Transverse colon (tissue), 4 donors: ENCODE measurements at regions not wholly inside any gene's neighbourhood (a gene's known extent, or its start where the extent isn't known, plus 50 kb on each side); places are given as distances from the start of the nearest gene placed in this dataset.

Experiments
- EP300 ChIP-seq: sonication (generic); formaldehyde crosslinking; IDR thresholded peaks from one replicate; pipeline ENCODE4 v1.6.1; 2017; ENCODE audit warnings: antibody characterized with exemption, low read depth
- POLR2AphosphoS5 ChIP-seq, 3 donors: sonication (generic); formaldehyde crosslinking; IDR thresholded peaks; one replicate each; pipeline ENCODE4 v1.6.1; 2016; ENCODE audit warnings: antibody characterized with exemption in 3 of 3
- TF ChIP-seq, protein P1 (sequence below), 5 experiments: fragments of 200-600 bp in 3 of 5; fragments of 450-650 bp in 2 of 5; sonication (generic) in 3 of 5; IDR thresholded peaks; 1 replicate in 2 of 5; 2 replicates in 3 of 5; pipeline ENCODE4 v1.5.1; 2016 to 2017; ENCODE audit warnings: antibody characterized with exemption in 5 of 5, inconsistent platforms in 3 of 5, mild to moderate bottlenecking in 2 of 5, moderate library complexity in 1 of 5

DNA sequence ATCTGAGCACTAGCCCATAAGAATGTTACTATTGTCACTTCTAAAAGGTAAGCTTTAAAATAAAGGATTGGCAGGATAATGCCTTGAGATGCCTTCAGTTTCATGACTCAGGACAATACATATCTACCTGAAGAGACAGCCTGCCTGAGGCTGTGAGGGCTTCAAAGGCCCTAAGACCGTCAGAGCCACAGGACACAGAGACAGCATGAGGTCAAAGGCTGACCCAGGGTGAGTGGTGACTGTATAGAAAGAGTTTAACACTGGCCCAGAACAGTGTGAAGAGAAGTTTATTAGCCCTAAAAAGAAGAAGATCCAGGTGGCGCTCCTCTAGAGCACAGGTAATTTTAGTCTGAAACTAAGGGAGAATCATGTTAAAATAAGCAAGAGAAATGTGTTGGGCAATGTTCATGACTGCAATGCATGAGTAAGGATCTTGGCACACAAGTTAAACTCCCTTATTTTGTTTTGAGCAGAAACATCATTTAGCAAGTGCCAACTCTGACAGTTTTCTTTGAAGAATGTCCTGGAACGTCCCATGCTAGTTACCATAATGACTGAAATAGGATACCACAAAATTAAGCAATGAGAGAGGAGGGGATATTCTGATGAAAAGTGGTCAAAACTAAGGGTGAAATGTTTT, 78.1 kb upstream of the FAM110C start:
- TF ChIP-seq, protein P1, sequence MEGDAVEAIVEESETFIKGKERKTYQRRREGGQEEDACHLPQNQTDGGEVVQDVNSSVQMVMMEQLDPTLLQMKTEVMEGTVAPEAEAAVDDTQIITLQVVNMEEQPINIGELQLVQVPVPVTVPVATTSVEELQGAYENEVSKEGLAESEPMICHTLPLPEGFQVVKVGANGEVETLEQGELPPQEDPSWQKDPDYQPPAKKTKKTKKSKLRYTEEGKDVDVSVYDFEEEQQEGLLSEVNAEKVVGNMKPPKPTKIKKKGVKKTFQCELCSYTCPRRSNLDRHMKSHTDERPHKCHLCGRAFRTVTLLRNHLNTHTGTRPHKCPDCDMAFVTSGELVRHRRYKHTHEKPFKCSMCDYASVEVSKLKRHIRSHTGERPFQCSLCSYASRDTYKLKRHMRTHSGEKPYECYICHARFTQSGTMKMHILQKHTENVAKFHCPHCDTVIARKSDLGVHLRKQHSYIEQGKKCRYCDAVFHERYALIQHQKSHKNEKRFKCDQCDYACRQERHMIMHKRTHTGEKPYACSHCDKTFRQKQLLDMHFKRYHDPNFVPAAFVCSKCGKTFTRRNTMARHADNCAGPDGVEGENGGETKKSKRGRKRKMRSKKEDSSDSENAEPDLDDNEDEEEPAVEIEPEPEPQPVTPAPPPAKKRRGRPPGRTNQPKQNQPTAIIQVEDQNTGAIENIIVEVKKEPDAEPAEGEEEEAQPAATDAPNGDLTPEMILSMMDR (IDR thresholded peaks at IDR 0.05) = no peak
- TF ChIP-seq POLR2AphosphoS5 (IDR thresholded peaks at IDR 0.05) = no peak
- TF ChIP-seq EP300 = no peak
